Medulla oblongata (tissue), 1 donor: ENCODE measurements at regions not wholly inside any gene's neighbourhood (a gene's known extent, or its start where the extent isn't known, plus 50 kb on each side); places are given as distances from the start of the nearest gene placed in this dataset.
"Not testable (repeated sequence)": the region's sequence is repeated elsewhere in the genome, so short reads cannot be mapped to it uniquely, and the experiment has no call there.

Source experiments
- DNase-seq: peaks from one replicate; pipeline ENCODE4 v3.0.0-alpha.2; 2015; ENCODE audit errors: extremely low spot score

GRCh38 chr4:117922311-117922710, 112.0 kb upstream of the NDST3 start:
- DNase-seq: not testable (repeated sequence)

GRCh38 chr4:117927823-117928222, 106.5 kb upstream of the NDST3 start:
- DNase-seq: not testable (repeated sequence)

GRCh38 chr4:117941611-117942010, 92.7 kb upstream of the NDST3 start:
- DNase-seq: no peak

GRCh38 chr4:117949621-117950020, 84.7 kb upstream of the NDST3 start:
- no peak for DNase-seq

GRCh38 chr4:117957571-117957970, 76.7 kb upstream of the NDST3 start:
- DNase-seq: no peak

GRCh38 chr4:117965622-117966021, 68.7 kb upstream of the NDST3 start:
- DNase-seq: no peak

GRCh38 chr4:117968606-117969005, 65.7 kb upstream of the NDST3 start:
- DNase-seq: no peak

- no peak for DNase-seq
Observed at GRCh38 chr4:117971403-117971802, 62.9 kb upstream of the NDST3 start.

- no peak for DNase-seq
Observed at GRCh38 chr4:117983541-117984365, 50.5 kb upstream of the NDST3 start.

GRCh38 chr4:117984366-117984680, 50.0 kb upstream of the NDST3 start:
- no peak for DNase-seq
